Gastroesophageal sphincter (tissue), 3 donors: ENCODE measurements at regions not wholly inside any gene's neighbourhood (a gene's known extent, or its start where the extent isn't known, plus 50 kb on each side); places are given as distances from the start of the nearest gene placed in this dataset.

Experiments
- EP300 ChIP-seq: sonication (generic); formaldehyde crosslinking; IDR thresholded peaks from one replicate; pipeline ENCODE4 v1.6.1; 2017; ENCODE audit warnings: antibody characterized with exemption, mild to moderate bottlenecking
- TF ChIP-seq, protein P1 (sequence below), 4 experiments: fragments of 200-600 bp in 2 of 4; fragments of 450-650 bp in 2 of 4; sonication (generic) in 1 of 4; IDR thresholded peaks; one replicate each; pipeline ENCODE4 v1.5.1; 2017 to 2019; ENCODE audit warnings: antibody characterized with exemption in 4 of 4, mild to moderate bottlenecking in 2 of 4, moderate library complexity in 2 of 4

DNA sequence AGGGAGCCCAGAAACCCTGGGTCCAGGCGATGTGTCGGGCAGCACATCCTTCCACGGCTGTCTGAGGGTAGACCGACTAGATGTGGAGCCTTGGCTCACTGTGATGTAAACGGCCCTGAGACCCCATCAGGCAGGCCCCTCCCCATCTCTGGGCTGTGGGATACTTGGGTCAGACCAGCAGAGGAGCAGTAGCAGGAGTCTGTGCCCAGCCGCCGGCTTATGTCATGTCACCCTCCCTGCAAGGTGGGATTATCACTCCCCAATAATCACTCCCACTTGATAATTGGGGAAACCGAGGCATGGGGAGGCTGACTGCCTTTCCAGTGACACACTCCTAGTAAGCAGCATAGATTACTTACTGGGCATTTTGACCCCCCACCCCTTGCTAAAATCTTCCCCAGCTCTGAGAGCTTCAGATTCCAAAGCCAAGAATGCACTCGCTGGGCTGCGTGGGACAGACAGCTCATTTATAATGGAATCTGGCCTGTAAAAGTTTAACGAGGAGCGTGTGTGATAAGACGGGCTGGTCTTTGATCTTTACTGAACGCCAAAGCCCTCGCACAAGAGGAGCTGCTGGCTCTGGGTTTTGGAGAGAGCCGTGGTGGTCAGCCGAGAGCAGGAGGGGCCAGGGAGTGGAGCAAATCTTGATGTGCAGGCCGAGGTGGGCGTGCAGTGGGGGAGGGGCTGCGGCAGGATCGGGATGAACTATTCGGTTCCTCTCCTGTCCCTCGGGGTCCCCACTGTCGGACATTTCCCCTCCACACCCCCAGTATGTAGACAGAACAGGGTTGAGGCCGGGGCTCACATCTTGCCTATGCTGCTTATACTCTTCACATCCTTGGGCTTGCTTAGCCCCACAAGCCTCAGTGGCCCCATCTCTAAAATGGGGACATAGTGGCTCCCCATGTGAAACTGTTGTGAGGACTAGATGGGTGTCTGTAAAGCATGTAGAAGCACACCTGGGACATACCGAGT is 200.0 kb downstream of the GLI2 start:
- TF ChIP-seq, protein P1, sequence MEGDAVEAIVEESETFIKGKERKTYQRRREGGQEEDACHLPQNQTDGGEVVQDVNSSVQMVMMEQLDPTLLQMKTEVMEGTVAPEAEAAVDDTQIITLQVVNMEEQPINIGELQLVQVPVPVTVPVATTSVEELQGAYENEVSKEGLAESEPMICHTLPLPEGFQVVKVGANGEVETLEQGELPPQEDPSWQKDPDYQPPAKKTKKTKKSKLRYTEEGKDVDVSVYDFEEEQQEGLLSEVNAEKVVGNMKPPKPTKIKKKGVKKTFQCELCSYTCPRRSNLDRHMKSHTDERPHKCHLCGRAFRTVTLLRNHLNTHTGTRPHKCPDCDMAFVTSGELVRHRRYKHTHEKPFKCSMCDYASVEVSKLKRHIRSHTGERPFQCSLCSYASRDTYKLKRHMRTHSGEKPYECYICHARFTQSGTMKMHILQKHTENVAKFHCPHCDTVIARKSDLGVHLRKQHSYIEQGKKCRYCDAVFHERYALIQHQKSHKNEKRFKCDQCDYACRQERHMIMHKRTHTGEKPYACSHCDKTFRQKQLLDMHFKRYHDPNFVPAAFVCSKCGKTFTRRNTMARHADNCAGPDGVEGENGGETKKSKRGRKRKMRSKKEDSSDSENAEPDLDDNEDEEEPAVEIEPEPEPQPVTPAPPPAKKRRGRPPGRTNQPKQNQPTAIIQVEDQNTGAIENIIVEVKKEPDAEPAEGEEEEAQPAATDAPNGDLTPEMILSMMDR (IDR thresholded peaks at IDR 0.05), result no peak
- no peak for TF ChIP-seq EP300
